Natural killer cell (primary cell): ENCODE measurements at regions not wholly inside any gene's neighbourhood (a gene's known extent, or its start where the extent isn't known, plus 50 kb on each side); places are given as distances from the start of the nearest gene placed in this dataset.

Source experiments
- ATAC-seq, 3 donors: fragments of 150-1000 bp in 2 of 3; fragments of 200-7000 bp in 1 of 3; cut with Tn5 transposase; 1 replicate in 1 of 3; 2 replicates in 2 of 3; pipeline ENCODE4 v1.10.0; 2021; ENCODE audit warnings: mild to moderate bottlenecking in 2 of 3, moderate library complexity in 2 of 3
- DNase-seq, 2 donors: peaks; one replicate each; pipeline versions ENCODE4 v3.0.0 to v3.0.0-alpha.2; 2013 to 2021; ENCODE audit warnings: mixed read lengths in 1 of 2
- H3K27ac ChIP-seq: one replicate; pipeline ENCODE4 v1.5.1; 2013; ENCODE audit warnings: mild to moderate bottlenecking, low read length
- H3K27me3 ChIP-seq: one replicate; pipeline ENCODE4 v1.6.1; 2013; ENCODE audit warnings: low read length; ENCODE audit not compliant: control insufficient read depth, insufficient read depth
- H3K36me3 ChIP-seq: one replicate; pipeline ENCODE4 v1.6.1; 2013; ENCODE audit warnings: low read length; ENCODE audit not compliant: control insufficient read depth, insufficient read depth
- H3K4me1 ChIP-seq: one replicate; pipeline ENCODE4 v1.6.1; 2013; ENCODE audit warnings: low read length; ENCODE audit not compliant: control insufficient read depth, insufficient read depth
- H3K4me3 ChIP-seq: one replicate; pipeline ENCODE4 v1.5.1; 2013; ENCODE audit warnings: low read length
- H3K9me3 ChIP-seq: one replicate; pipeline ENCODE4 v1.6.1; 2013; ENCODE audit warnings: low read length; ENCODE audit not compliant: control insufficient read depth, insufficient read depth
- H3K27ac Mint-ChIP-seq, 2 donors: one replicate each; pipeline ENCODE4 v1.8.0; 2022; ENCODE audit warnings: mild to moderate bottlenecking in 2 of 2, mixed read lengths in 2 of 2, moderate library complexity in 1 of 2
- H3K27me3 Mint-ChIP-seq, 2 donors: one replicate each; pipeline ENCODE4 v1.8.0; 2022; ENCODE audit warnings: low read depth in 2 of 2, mixed read lengths in 2 of 2
- H3K36me3 Mint-ChIP-seq: one replicate; pipeline ENCODE4 v1.8.0; 2022; ENCODE audit warnings: mixed read lengths
- H3K4me1 Mint-ChIP-seq, 2 donors: one replicate each; pipeline ENCODE4 v1.8.0; 2022; ENCODE audit warnings: mixed read lengths in 2 of 2
- H3K4me3 Mint-ChIP-seq: one replicate; pipeline ENCODE4 v1.8.0; 2022; ENCODE audit warnings: mild to moderate bottlenecking, moderate library complexity, mixed read lengths
- H3K9me3 Mint-ChIP-seq, 2 donors: one replicate each; pipeline ENCODE4 v1.8.0; 2022; ENCODE audit warnings: mixed read lengths in 2 of 2
- WGBS: methylation state at CpG from one replicate; pipeline ENCODE4 v1.1.7; 2013; ENCODE audit warnings: missing lambda C conversion rate; ENCODE audit not compliant: insufficient coverage; 5-methylcytosine and 5-hydroxymethylcytosine counted together
- intact Hi-C: fragments of 100-400 bp; cut with micrococcal nuclease; formaldehyde crosslinking; loops from one replicate; pipeline ENCODE4 v1.14.2; 2022
- TF ChIP-seq, protein P1 (sequence below): fragments of 200-600 bp; IDR thresholded peaks from one replicate; pipeline ENCODE4 v1.8.0; 2022; ENCODE audit warnings: antibody characterized with exemption

DNA sequence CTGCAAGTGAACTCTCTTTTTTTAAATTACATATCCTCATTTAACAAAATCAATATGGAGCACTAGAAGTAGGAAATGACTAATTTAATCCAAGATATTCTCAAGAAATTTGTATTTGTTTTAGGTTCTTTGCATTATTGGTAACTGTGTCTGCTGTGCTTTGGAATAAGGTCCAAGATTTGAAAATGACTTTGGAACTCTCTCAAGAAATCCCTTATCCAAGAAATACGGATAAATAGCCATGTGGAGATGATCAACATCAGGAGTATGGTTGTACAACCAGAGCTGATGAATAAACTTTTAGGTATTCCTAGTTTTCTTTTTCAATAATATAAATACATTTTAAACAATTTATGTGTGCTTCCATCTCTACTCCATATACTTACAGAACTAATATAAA is 279.9 kb upstream of the SEMA3C start:
- Histone ChIP-seq H3K4me1 (no peaks in the 10 kb centered on the region), H3K27ac (no peak overlapping the region), H3K4me3 (no peak overlapping the region), H3K36me3 (no peaks in the 10 kb centered on the region), H3K9me3 (no peaks in the 10 kb centered on the region), H3K27me3 (no peaks in the 10 kb centered on the region)
- ATAC-seq (no peak), DNase-seq (no peak)
- 80% methylated on average over 1 of the region's 1 CpG for WGBS
- H3K4me3 Mint-ChIP-seq: no peak overlapping the region
- TF ChIP-seq, protein P1, sequence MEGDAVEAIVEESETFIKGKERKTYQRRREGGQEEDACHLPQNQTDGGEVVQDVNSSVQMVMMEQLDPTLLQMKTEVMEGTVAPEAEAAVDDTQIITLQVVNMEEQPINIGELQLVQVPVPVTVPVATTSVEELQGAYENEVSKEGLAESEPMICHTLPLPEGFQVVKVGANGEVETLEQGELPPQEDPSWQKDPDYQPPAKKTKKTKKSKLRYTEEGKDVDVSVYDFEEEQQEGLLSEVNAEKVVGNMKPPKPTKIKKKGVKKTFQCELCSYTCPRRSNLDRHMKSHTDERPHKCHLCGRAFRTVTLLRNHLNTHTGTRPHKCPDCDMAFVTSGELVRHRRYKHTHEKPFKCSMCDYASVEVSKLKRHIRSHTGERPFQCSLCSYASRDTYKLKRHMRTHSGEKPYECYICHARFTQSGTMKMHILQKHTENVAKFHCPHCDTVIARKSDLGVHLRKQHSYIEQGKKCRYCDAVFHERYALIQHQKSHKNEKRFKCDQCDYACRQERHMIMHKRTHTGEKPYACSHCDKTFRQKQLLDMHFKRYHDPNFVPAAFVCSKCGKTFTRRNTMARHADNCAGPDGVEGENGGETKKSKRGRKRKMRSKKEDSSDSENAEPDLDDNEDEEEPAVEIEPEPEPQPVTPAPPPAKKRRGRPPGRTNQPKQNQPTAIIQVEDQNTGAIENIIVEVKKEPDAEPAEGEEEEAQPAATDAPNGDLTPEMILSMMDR: no peak
- no peaks in the 10 kb centered on the region for H3K4me1 Mint-ChIP-seq
- intact Hi-C loops: no loop called here
- H3K27ac Mint-ChIP-seq: no peak overlapping the region
- H3K27me3 Mint-ChIP-seq: no peaks in the 10 kb centered on the region
- peaks cover 7 to 20% of the 10 kb centered on the region in 2 donors for H3K9me3 Mint-ChIP-seq
- no peaks in the 10 kb centered on the region for H3K36me3 Mint-ChIP-seq

DNA sequence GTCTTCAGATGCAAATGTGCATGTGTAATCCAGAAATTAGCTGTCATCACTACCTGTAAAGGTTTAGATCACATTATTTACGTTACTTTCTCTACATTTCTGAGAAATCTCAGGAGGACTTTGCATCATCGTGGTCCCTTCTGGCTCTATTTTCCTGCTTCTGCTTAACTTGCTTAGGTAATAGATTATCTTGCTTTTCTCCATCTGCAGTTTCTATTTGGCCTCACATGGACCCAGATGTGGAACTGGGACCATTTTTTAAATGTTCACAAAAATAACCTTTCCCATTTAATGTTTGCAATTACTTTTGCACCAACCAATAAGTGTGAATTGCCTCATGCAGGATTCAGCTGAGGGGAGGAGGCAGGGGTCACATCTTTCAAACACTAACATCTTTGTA is 278.4 kb upstream of the SEMA3C start:
- WGBS: 90% methylated on average over 2 of the region's 2 CpGs
- Mint-ChIP-seq H3K4me1 (no peaks in the 10 kb centered on the region), H3K4me3 (no peak overlapping the region), H3K36me3 (no peaks in the 10 kb centered on the region), H3K27me3 (no peaks in the 10 kb centered on the region), H3K9me3 (peaks cover 10 to 25% of the 10 kb centered on the region in 2 donors), H3K27ac (no peak overlapping the region)
- Histone ChIP-seq H3K4me1 (no peaks in the 10 kb centered on the region), H3K4me3 (no peak overlapping the region), H3K27ac (no peak overlapping the region), H3K36me3 (no peaks in the 10 kb centered on the region), H3K9me3 (no peaks in the 10 kb centered on the region), H3K27me3 (no peaks in the 10 kb centered on the region)
- intact Hi-C loops: no loop called here
- ATAC-seq (no peak), DNase-seq (no peak)
- TF ChIP-seq, protein P1: no peak

DNA sequence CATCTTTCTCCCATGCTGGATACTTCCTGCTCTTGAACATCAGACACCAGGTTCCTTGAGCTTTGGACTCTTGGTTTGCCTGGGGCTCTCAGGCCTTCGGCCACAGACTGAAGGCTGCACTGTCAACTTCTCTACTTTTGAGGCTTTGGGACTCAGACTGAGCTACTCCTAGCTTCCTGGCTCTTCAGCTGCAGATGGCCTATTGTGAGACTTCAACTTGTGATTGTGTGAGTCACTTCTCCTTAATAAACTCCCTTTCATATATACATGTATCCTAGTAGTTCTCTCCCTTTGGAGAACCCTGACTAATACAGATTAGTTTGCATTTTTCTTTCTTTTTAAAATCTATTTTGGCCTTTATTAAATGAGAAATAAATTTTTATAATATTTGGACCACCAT is 276.2 kb upstream of the SEMA3C start:
- H3K4me1 Mint-ChIP-seq: no peaks in the 10 kb centered on the region
- no peak for ATAC-seq
- H3K27ac Mint-ChIP-seq: no peak overlapping the region

More for the DNA sequence above, 276.2 kb upstream of the SEMA3C start:
- no peaks in the 10 kb centered on the region for H3K36me3 ChIP-seq
- no peaks in the 10 kb centered on the region for H3K9me3 ChIP-seq
- no peaks in the 10 kb centered on the region for H3K4me1 ChIP-seq
- Mint-ChIP-seq H3K27me3 (no peaks in the 10 kb centered on the region), H3K36me3 (no peaks in the 10 kb centered on the region), H3K9me3 (peaks cover 8 to 20% of the 10 kb centered on the region in 2 donors), H3K4me3 (no peak overlapping the region)
- WGBS: 90% methylated on average over 1 of the region's 1 CpG
- H3K27me3 ChIP-seq: no peaks in the 10 kb centered on the region
- TF ChIP-seq, protein P1: no peak
- no peak for DNase-seq
- no peak overlapping the region for H3K27ac ChIP-seq
- intact Hi-C loops: no loop called here
- no peak overlapping the region for H3K4me3 ChIP-seq
